B cell (primary cell): ENCODE measurements at regions not wholly inside any gene's neighbourhood (a gene's known extent, or its start where the extent isn't known, plus 50 kb on each side); places are given as distances from the start of the nearest gene placed in this dataset.

ENCODE experiments used
- ATAC-seq: fragments of 200-7000 bp; cut with Tn5 transposase; one replicate; pipeline ENCODE4 v1.10.0; 2021; ENCODE audit warnings: low read depth, mild to moderate bottlenecking, moderate number of reproducible peaks, moderate library complexity
- CTCF ChIA-PET: fragments of 350-600 bp; sonication (Branson Sonifier 250); formaldehyde crosslinking; loops from one replicate; lab custom pipeline; 2021; ENCODE audit warnings: antibody characterized with exemption, inconsistent platforms; lab: Charles Lee
- POLR2A ChIA-PET: fragments of 350-600 bp; sonication (Branson Sonifier 250); formaldehyde crosslinking; loops from one replicate; lab custom pipeline; 2021; ENCODE audit warnings: antibody characterized with exemption; lab: Charles Lee
- DNase-seq: peaks from one replicate; pipeline ENCODE4 v3.0.0; 2013
- H2AFZ ChIP-seq: 2 replicates; pipeline ENCODE4 v1.6.1; 2012; ENCODE audit warnings: mild to moderate bottlenecking, low read depth, low read length; ENCODE audit not compliant: insufficient read depth, poor library complexity, severe bottlenecking
- H3K27ac ChIP-seq, 2 donors: 1 replicate in 1 of 2; 2 replicates in 1 of 2; pipeline ENCODE4 v1.5.1; 2012 to 2013; ENCODE audit warnings: low read length in 2 of 2, mild to moderate bottlenecking in 2 of 2, moderate library complexity in 1 of 2
- H3K27me3 ChIP-seq, 4 experiments: fragments of 200-600 bp in 1 of 4; sonication (generic) in 1 of 4; replicated peaks in 1 of 4; 1 replicate in 2 of 4; 2 replicates in 2 of 4; pipeline versions ENCODE4 v1.6.1 to v1.7.0; 2013 to 2016; ENCODE audit warnings: low read length in 3 of 4, mild to moderate bottlenecking in 2 of 4, mixed read lengths in 1 of 4, moderate library complexity in 1 of 4; ENCODE audit not compliant: insufficient read depth in 4 of 4, control insufficient read depth in 3 of 4; ENCODE audit errors: control extremely low read depth in 1 of 4
- H3K36me3 ChIP-seq, 2 experiments: replicated peaks in 1 of 2; 1 replicate in 1 of 2; 2 replicates in 1 of 2; pipeline versions ENCODE4 v1.6.1 to v1.7.1; 2013; ENCODE audit warnings: low read length in 1 of 2; ENCODE audit not compliant: insufficient read depth in 2 of 2, control insufficient read depth in 1 of 2; ENCODE audit errors: control extremely low read depth in 1 of 2, extremely low read depth in 1 of 2
- H3K4me1 ChIP-seq, 2 donors: fragments of 200-600 bp in 1 of 2; sonication (generic) in 1 of 2; 1 replicate in 1 of 2; 2 replicates in 1 of 2; pipeline versions ENCODE4 v1.5.1 to v1.6.1; 2013 to 2017; ENCODE audit warnings: low read length in 2 of 2; ENCODE audit not compliant: control insufficient read depth in 2 of 2, insufficient read depth in 2 of 2
- H3K4me2 ChIP-seq: replicated peaks from 2 replicates; pipeline ENCODE3; 2012; ENCODE audit warnings: mild to moderate bottlenecking, low read depth, low read length; ENCODE audit not compliant: poor library complexity, severe bottlenecking
- H3K4me3 ChIP-seq, 5 experiments: fragments of 200-600 bp in 1 of 5; sonication (generic) in 1 of 5; 1 replicate in 3 of 5; 2 replicates in 2 of 5; pipeline versions ENCODE4 v1.5.1 to v1.7.0; 2011 to 2016; ENCODE audit warnings: low read length in 4 of 5, mild to moderate bottlenecking in 4 of 5, low read depth in 2 of 5, control low read depth in 1 of 5, moderate library complexity in 1 of 5; ENCODE audit not compliant: insufficient read depth in 1 of 5; ENCODE audit errors: control extremely low read depth in 1 of 5, extremely low read depth in 1 of 5
- H3K79me2 ChIP-seq: fragments of 200-600 bp; sonication (generic); one replicate; pipeline ENCODE4 v1.6.0; 2016; ENCODE audit warnings: low read length; ENCODE audit not compliant: control insufficient read depth, insufficient read depth
- H3K9ac ChIP-seq: fragments of 200-600 bp; sonication (generic); 2 replicates; pipeline ENCODE4 v1.6.1; 2017; ENCODE audit warnings: mild to moderate bottlenecking, low read length, moderate library complexity
- H3K9me3 ChIP-seq, 3 donors: one replicate each; pipeline versions ENCODE4 v1.6.1 to v1.7.1; 2013; ENCODE audit warnings: low read length in 2 of 3; ENCODE audit not compliant: control insufficient read depth in 2 of 3, insufficient read depth in 1 of 3; ENCODE audit errors: control extremely low read depth in 1 of 3
- H4K20me1 ChIP-seq: 2 replicates; pipeline ENCODE4 v1.6.0; 2012; ENCODE audit warnings: mild to moderate bottlenecking, low read length; ENCODE audit not compliant: insufficient read depth, control insufficient read depth, poor library complexity, severe bottlenecking
- H3K27ac Mint-ChIP-seq: one replicate; pipeline ENCODE4 v1.8.0; 2021; ENCODE audit warnings: mixed read lengths
- H3K27me3 Mint-ChIP-seq: one replicate; pipeline ENCODE4 v1.8.0; 2021; ENCODE audit warnings: mixed read lengths
- H3K4me1 Mint-ChIP-seq: one replicate; pipeline ENCODE4 v1.8.0; 2021; ENCODE audit warnings: mixed read lengths
- H3K4me3 Mint-ChIP-seq: one replicate; pipeline ENCODE4 v1.8.0; 2021; ENCODE audit warnings: mixed read lengths
- H3K9me3 Mint-ChIP-seq: one replicate; pipeline ENCODE4 v1.8.0; 2022; ENCODE audit warnings: mixed read lengths; ENCODE audit not compliant: insufficient read depth
- EZH2 ChIP-seq: IDR thresholded peaks from 2 replicates; pipeline ENCODE4 v1.6.1; 2012; ENCODE audit warnings: borderline replicate concordance, low read depth, mild to moderate bottlenecking, moderate library complexity, low read length; ENCODE audit not compliant: insufficient read depth, poor library complexity, severe bottlenecking
- WGBS: methylation state at CpG from one replicate; pipeline ENCODE4 v1.1.5; 2013; ENCODE audit warnings: missing lambda C conversion rate; ENCODE audit not compliant: insufficient coverage; 5-methylcytosine and 5-hydroxymethylcytosine counted together
- intact Hi-C: fragments of 100-400 bp; cut with micrococcal nuclease; formaldehyde crosslinking; loops from one replicate; pipeline ENCODE4 v1.10.0; 2022
- TF ChIP-seq, protein P1 (sequence below): fragments of 200-600 bp; IDR thresholded peaks from one replicate; pipeline ENCODE4 v1.8.0; 2022; ENCODE audit warnings: antibody characterized with exemption, mild to moderate bottlenecking

- peaks cover 2% of the 10 kb centered on the region for H3K9me3 Mint-ChIP-seq
- intact Hi-C loops = no loop called here
- WGBS = no CpG with 5 or more reads among the region's 2 CpGs
- no peaks in the 10 kb centered on the region for H3K4me1 ChIP-seq
- no peaks in the 10 kb centered on the region for H3K27me3 ChIP-seq
- no peak for ATAC-seq
- no peak overlapping the region for H3K4me3 Mint-ChIP-seq
- POLR2A ChIA-PET = no interaction called here
- H3K4me2 ChIP-seq = no peak overlapping the region
- H4K20me1 ChIP-seq = no peaks in the 10 kb centered on the region
- no peak overlapping the region for H3K9ac ChIP-seq
- no peaks in the 10 kb centered on the region for H3K79me2 ChIP-seq
- H3K27ac ChIP-seq = no peak overlapping the region
- no peak for DNase-seq
- CTCF ChIA-PET = no interaction called here
- H3K36me3 ChIP-seq = no peaks in the 10 kb centered on the region
- no peaks in the 10 kb centered on the region for H3K27me3 Mint-ChIP-seq
- H3K4me1 Mint-ChIP-seq = no peaks in the 10 kb centered on the region
- H3K27ac Mint-ChIP-seq = no peak overlapping the region
- H3K9me3 ChIP-seq = no peaks in the 10 kb centered on the region
- H3K4me3 ChIP-seq = no peak overlapping the region
- no peak overlapping the region for H2AFZ ChIP-seq
- TF ChIP-seq, protein P1, sequence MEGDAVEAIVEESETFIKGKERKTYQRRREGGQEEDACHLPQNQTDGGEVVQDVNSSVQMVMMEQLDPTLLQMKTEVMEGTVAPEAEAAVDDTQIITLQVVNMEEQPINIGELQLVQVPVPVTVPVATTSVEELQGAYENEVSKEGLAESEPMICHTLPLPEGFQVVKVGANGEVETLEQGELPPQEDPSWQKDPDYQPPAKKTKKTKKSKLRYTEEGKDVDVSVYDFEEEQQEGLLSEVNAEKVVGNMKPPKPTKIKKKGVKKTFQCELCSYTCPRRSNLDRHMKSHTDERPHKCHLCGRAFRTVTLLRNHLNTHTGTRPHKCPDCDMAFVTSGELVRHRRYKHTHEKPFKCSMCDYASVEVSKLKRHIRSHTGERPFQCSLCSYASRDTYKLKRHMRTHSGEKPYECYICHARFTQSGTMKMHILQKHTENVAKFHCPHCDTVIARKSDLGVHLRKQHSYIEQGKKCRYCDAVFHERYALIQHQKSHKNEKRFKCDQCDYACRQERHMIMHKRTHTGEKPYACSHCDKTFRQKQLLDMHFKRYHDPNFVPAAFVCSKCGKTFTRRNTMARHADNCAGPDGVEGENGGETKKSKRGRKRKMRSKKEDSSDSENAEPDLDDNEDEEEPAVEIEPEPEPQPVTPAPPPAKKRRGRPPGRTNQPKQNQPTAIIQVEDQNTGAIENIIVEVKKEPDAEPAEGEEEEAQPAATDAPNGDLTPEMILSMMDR = no peak
- no peak for TF ChIP-seq EZH2
These were observed 605.1 kb downstream of the NUP35 start for GRCh38 chr2:183729380-183729779.

- Histone ChIP-seq H3K27me3 (no peaks in the 10 kb centered on the region), H2AFZ (no peak overlapping the region), H3K4me3 (no peak overlapping the region), H3K9ac (no peak overlapping the region), H3K79me2 (no peaks in the 10 kb centered on the region), H4K20me1 (no peaks in the 10 kb centered on the region), H3K4me1 (no peaks in the 10 kb centered on the region), H3K4me2 (no peak overlapping the region), H3K36me3 (no peaks in the 10 kb centered on the region), H3K27ac (no peak overlapping the region), H3K9me3 (no peaks in the 10 kb centered on the region)
- ATAC-seq = no peak
- Mint-ChIP-seq H3K4me1 (no peaks in the 10 kb centered on the region), H3K27ac (no peak overlapping the region), H3K9me3 (no peaks in the 10 kb centered on the region), H3K27me3 (no peaks in the 10 kb centered on the region), H3K4me3 (no peak overlapping the region)
- ChIA-PET POLR2A (no interaction called here), CTCF (no interaction called here)
- intact Hi-C loops = no loop called here
- TF ChIP-seq, protein P1 = no peak
- no peak for TF ChIP-seq EZH2
- no CpG with 5 or more reads among the region's 2 CpGs for WGBS
- no peak for DNase-seq
These were observed 616.0 kb downstream of the NUP35 start for GRCh38 chr2:183740241-183740640.
